LNCaP clone FGC (cell line): ENCODE measurements at regions not wholly inside any gene's neighbourhood (a gene's known extent, or its start where the extent isn't known, plus 50 kb on each side); places are given as distances from the start of the nearest gene placed in this dataset.

Experiments used
- DNase-seq: peaks from one replicate; pipeline ENCODE4 v3.0.0-alpha.2; 2011; ENCODE audit warnings: low read depth
- H3K4me3 ChIP-seq: 2 replicates; pipeline ENCODE4 v1.5.1; 2011; ENCODE audit warnings: mild to moderate bottlenecking, low read depth, low read length, control low read depth
- CTCF ChIP-seq: IDR thresholded peaks from 2 replicates; pipeline ENCODE4 v1.5.1; 2012; ENCODE audit warnings: mild to moderate bottlenecking; ENCODE audit not compliant: control insufficient read depth, insufficient read depth; ENCODE audit errors: extremely low read depth

- no peak overlapping the region for H3K4me3 ChIP-seq
- DNase-seq = no peak
- no peak for TF ChIP-seq CTCF
These were observed 131.0 kb downstream of the MEX3B start for GRCh38 chr15:81914734-81915256.

GRCh38 chr15:81914333-81914732 lies 131.5 kb downstream of the MEX3B start:
- H3K4me3 ChIP-seq = no peak overlapping the region
- TF ChIP-seq CTCF = no peak
- DNase-seq = no peak

GRCh38 chr15:81911022-81911971 lies 134.5 kb downstream of the MEX3B start:
- no peak overlapping the region for H3K4me3 ChIP-seq
- DNase-seq = no peak
- TF ChIP-seq CTCF = no peak

GRCh38 chr15:81910355-81911021 lies 135.3 kb downstream of the MEX3B start:
- no peak for DNase-seq
- no peak overlapping the region for H3K4me3 ChIP-seq
- TF ChIP-seq CTCF = no peak

GRCh38 chr15:81909011-81909358 lies 136.8 kb downstream of the MEX3B start:
- no peak overlapping the region for H3K4me3 ChIP-seq
- no peak for DNase-seq
- no peak for TF ChIP-seq CTCF

- no peak overlapping the region for H3K4me3 ChIP-seq
- DNase-seq = no peak
- no peak for TF ChIP-seq CTCF
These were observed 137.7 kb downstream of the MEX3B start for GRCh38 chr15:81908111-81908510.
